ENCODE measurements at regions not wholly inside any gene's neighbourhood (a gene's known extent, or its start where the extent isn't known, plus 50 kb on each side); places are given as distances from the start of the nearest gene placed in this dataset.

DNA sequence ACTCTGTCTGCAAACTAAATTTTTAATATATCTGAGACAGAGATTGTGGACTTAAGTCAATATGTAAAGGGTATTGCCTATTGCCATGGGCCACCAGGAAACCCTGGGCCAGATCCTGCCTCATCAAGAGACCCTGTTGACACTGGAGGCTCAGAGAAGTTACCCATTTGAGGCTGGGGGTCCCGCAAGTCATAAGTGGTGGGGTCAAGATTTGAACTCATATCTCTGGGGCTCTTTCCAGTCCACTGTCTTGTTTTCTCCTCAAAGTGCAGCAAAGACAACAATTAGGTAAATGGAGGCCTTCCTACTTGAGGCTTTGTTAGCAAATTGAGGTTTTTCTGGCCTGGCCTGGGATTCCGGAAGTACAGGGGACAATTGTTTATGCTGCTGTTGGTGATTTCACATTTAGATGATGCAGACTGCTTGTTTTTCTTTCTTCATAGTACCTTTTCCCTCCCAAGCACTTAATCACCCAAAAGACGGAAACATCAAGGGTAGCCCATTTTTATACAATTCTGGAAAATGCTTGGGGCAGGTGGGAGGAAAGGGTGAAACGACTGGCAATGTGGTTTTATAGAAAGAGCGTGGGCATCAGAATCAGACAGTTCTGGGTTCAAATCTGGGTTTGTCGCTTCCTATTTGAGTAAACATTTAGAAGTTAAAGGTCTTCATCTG, 160.0 kb downstream of the SMIM20 start:
- H2AFZ ChIP-seq (ENCODE audit: low read length, unreplicated experiment): no peak overlapping the region
- no peaks in the 10 kb centered on the region for H3K79me2 ChIP-seq (ENCODE audit: control insufficient read depth, insufficient read depth, low read length, unreplicated experiment)
- no peaks in the 10 kb centered on the region for H3K27me3 ChIP-seq (ENCODE audit: insufficient read depth, low read length)
- no peaks in the 10 kb centered on the region for H3K36me3 ChIP-seq (ENCODE audit: insufficient read depth, low read length)
- no peak overlapping the region for H3K27ac ChIP-seq (ENCODE audit: low read depth, low read length)
- H3K4me3 ChIP-seq (ENCODE audit: low read depth, low read length): no peak overlapping the region
- peaks cover 34% of the 10 kb centered on the region for H3K4me1 ChIP-seq (ENCODE audit: control insufficient read depth, insufficient read depth, low read length, unreplicated experiment)

DNA sequence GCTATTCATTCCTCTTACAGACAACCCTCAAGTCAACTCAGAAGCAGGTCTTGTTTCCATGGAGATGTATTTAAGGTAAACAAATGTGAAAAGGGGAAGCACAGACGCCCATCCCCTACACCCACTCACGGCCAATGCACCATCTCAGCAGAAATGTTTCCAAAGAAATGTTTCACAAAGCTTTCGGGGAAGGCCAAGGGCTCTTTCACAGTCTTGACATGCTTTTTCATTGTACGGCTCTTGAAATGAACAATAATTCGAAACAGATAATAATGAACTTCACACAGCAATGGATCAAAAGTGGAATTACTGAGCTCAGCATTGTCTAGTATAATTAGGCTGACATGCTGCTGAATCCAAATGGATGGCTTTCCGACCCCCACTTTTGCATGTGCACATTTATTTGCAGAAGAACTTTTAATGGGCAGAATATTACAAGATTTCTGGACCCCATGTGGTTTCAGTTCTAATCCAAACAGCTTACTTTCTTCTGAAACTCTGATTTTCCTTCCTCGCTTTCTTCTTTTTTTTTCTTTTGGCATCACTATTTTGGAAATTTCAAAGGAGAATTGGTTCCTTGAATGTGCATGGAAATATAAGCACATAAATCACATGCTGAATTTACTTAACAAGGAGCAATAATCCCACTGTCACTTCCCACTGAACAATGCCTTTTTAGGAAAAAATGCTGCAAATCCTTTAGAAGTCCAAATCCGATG, 160.9 kb downstream of the SMIM20 start:
- Histone ChIP-seq H3K27ac (ENCODE audit: low read depth, low read length) (peak overlapping the region; percentile 90), H3K4me3 (ENCODE audit: low read depth, low read length) (no peak overlapping the region), H3K4me1 (ENCODE audit: control insufficient read depth, insufficient read depth, low read length, unreplicated experiment) (peaks cover 34% of the 10 kb centered on the region), H3K36me3 (ENCODE audit: insufficient read depth, low read length) (no peaks in the 10 kb centered on the region), H3K27me3 (ENCODE audit: insufficient read depth, low read length) (no peaks in the 10 kb centered on the region), H2AFZ (ENCODE audit: low read length, unreplicated experiment) (no peak overlapping the region), H3K79me2 (ENCODE audit: control insufficient read depth, insufficient read depth, low read length, unreplicated experiment) (no peaks in the 10 kb centered on the region)

DNA sequence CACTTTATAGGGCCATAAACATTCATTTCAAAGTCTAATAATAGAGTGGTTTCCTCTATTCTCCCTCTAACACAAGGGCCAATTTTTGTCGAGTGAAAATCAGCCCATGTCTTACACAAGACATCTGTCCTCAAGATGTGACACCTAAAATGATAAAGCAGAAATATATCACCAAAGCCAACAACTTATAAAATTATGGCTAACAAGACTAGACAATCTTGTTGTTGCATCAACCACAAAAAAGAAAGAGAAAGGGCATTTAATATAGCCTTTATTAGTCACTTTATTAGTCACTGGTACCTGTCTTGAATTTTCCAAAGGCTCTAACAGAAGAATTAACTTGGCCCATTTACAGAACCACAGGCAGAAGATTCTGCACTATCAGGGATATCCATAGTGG, 161.6 kb downstream of the SMIM20 start:
- Histone ChIP-seq H3K36me3 (ENCODE audit: insufficient read depth, low read length) (no peaks in the 10 kb centered on the region), H3K27me3 (ENCODE audit: insufficient read depth, low read length) (peaks cover 4% of the 10 kb centered on the region; the same call in 1 of the 2 replicates)

DNA sequence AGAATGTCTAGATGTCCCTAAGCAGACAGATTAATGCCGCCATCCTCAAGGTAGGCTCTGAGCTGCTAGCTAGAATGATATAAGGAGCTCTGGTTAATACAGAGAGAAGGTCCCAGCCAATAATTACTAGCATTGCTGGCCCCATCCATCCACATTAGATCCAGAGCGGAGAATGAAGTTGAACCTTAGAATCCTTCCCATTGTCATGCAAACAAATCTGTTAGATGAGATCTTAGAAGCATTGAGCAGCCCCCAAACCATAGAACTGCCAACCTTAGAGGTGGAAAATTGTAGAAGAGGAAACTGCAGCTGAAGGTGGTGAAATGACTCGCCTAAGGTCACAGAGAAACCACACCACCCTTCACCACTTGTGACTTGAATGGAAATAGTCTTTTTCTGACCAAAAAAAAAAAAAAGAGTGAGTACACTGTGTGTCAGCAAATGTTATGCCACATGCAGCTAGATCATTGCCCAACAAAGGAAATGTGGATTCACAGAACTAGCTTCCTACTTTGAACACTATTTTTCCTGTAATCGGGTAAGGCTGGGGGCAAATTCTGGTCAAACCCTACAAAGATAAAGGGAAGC, 162.1 kb downstream of the SMIM20 start:
- no peaks in the 10 kb centered on the region for H3K36me3 ChIP-seq (ENCODE audit: insufficient read depth, low read length)
- no peak overlapping the region for H3K4me3 ChIP-seq (ENCODE audit: low read depth, low read length)
- H3K27ac ChIP-seq (ENCODE audit: low read depth, low read length): peak overlapping the region; percentile 90
- H3K4me1 ChIP-seq (ENCODE audit: control insufficient read depth, insufficient read depth, low read length, unreplicated experiment): peaks cover 34% of the 10 kb centered on the region
- no peak overlapping the region for H2AFZ ChIP-seq (ENCODE audit: low read length, unreplicated experiment)
- no peaks in the 10 kb centered on the region for H3K79me2 ChIP-seq (ENCODE audit: control insufficient read depth, insufficient read depth, low read length, unreplicated experiment)
- peaks cover 4% of the 10 kb centered on the region; the same call in 1 of the 2 replicates for H3K27me3 ChIP-seq (ENCODE audit: insufficient read depth, low read length)

More for the DNA sequence above, 161.6 kb downstream of the SMIM20 start:
- Histone ChIP-seq H3K79me2 (ENCODE audit: control insufficient read depth, insufficient read depth, low read length, unreplicated experiment) (no peaks in the 10 kb centered on the region), H3K4me1 (ENCODE audit: control insufficient read depth, insufficient read depth, low read length, unreplicated experiment) (peaks cover 34% of the 10 kb centered on the region), H3K4me3 (ENCODE audit: low read depth, low read length) (no peak overlapping the region), H2AFZ (ENCODE audit: low read length, unreplicated experiment) (no peak overlapping the region), H3K27ac (ENCODE audit: low read depth, low read length) (peak overlapping the region; percentile 90)

DNA sequence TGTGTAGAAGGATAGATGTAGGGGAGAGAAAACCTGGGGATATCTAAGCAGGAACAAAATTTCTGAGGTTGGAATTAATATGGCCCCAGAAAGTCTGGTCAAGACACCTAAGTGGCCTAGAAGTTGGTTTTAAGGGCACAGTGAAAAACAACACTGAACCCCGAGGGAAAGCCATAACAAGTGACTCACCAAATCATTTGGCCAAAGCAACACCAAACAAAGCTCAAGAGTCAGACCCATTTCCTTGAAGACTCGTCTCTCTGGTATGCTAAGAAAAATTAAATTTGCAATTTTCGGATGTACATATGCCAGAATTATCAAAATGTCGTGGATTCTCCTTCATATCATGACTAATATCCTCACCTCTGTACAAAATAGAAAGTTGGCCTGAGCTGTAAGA, 162.9 kb downstream of the SMIM20 start:
- no peaks in the 10 kb centered on the region for H3K36me3 ChIP-seq (ENCODE audit: insufficient read depth, low read length)
- no peaks in the 10 kb centered on the region for H3K79me2 ChIP-seq (ENCODE audit: control insufficient read depth, insufficient read depth, low read length, unreplicated experiment)
- peak overlapping the region; percentile 2; the same call in 1 of the 2 replicates for H3K4me3 ChIP-seq (ENCODE audit: low read depth, low read length)
- peak overlapping the region; percentile 59 for H2AFZ ChIP-seq (ENCODE audit: low read length, unreplicated experiment)
- H3K27me3 ChIP-seq (ENCODE audit: insufficient read depth, low read length): peaks cover 4% of the 10 kb centered on the region; the same call in 1 of the 2 replicates
- H3K27ac ChIP-seq (ENCODE audit: low read depth, low read length): peak overlapping the region; percentile 90
- peaks cover 34% of the 10 kb centered on the region for H3K4me1 ChIP-seq (ENCODE audit: control insufficient read depth, insufficient read depth, low read length, unreplicated experiment)

DNA sequence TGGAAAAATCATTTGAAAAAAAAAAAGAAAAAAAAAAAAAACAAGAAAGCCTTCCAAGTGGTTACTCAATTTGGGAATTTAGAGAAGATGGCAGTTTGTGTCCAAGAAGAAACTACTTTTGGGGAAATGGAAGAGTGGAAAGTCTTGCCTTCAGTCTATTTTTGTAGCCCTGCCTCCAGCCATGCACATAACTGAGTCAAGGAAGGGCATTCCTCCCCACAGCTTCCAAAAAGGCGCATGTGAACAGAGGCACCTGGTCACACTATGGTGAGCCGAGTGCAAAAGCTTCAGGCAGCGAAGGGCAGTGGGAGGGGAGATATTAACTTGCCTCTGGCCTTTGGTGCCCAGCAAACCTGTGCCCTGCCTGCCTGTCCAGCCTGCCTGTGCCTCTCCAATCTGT, 163.7 kb downstream of the SMIM20 start:
- H3K4me1 ChIP-seq (ENCODE audit: control insufficient read depth, insufficient read depth, low read length, unreplicated experiment): peaks cover 34% of the 10 kb centered on the region
- H2AFZ ChIP-seq (ENCODE audit: low read length, unreplicated experiment): no peak overlapping the region
- no peaks in the 10 kb centered on the region for H3K36me3 ChIP-seq (ENCODE audit: insufficient read depth, low read length)
- H3K27ac ChIP-seq (ENCODE audit: low read depth, low read length): peak overlapping the region; percentile 90
- no peak overlapping the region for H3K4me3 ChIP-seq (ENCODE audit: low read depth, low read length)
- no peaks in the 10 kb centered on the region for H3K79me2 ChIP-seq (ENCODE audit: control insufficient read depth, insufficient read depth, low read length, unreplicated experiment)
- peaks cover 12% of the 10 kb centered on the region for H3K27me3 ChIP-seq (ENCODE audit: insufficient read depth, low read length)

GRCh38 chr4:26080870-26081628, 167.0 kb downstream of the SMIM20 start:
- H2AFZ ChIP-seq (ENCODE audit: low read length, unreplicated experiment): no peak overlapping the region

GRCh38 chr4:26081795-26082498, 167.9 kb downstream of the SMIM20 start:
- Histone ChIP-seq H3K27me3 (ENCODE audit: insufficient read depth, low read length) (peaks cover 36% of the 10 kb centered on the region), H3K36me3 (ENCODE audit: insufficient read depth, low read length) (no peaks in the 10 kb centered on the region)

More at GRCh38 chr4:26080870-26081628, 167.0 kb downstream of the SMIM20 start:
- Histone ChIP-seq H3K27me3 (ENCODE audit: insufficient read depth, low read length) (peaks cover 27% of the 10 kb centered on the region), H3K79me2 (ENCODE audit: control insufficient read depth, insufficient read depth, low read length, unreplicated experiment) (no peaks in the 10 kb centered on the region), H3K4me1 (ENCODE audit: control insufficient read depth, insufficient read depth, low read length, unreplicated experiment) (peaks cover 47% of the 10 kb centered on the region), H3K4me3 (ENCODE audit: low read depth, low read length) (no peak overlapping the region), H3K36me3 (ENCODE audit: insufficient read depth, low read length) (no peaks in the 10 kb centered on the region), H3K27ac (ENCODE audit: low read depth, low read length) (no peak overlapping the region)

GRCh38 chr4:26082565-26082964, 168.5 kb downstream of the SMIM20 start:
- Histone ChIP-seq H2AFZ (ENCODE audit: low read length, unreplicated experiment) (no peak overlapping the region), H3K4me1 (ENCODE audit: control insufficient read depth, insufficient read depth, low read length, unreplicated experiment) (peaks cover 33% of the 10 kb centered on the region), H3K27ac (ENCODE audit: low read depth, low read length) (no peak overlapping the region), H3K4me3 (ENCODE audit: low read depth, low read length) (no peak overlapping the region), H3K36me3 (ENCODE audit: insufficient read depth, low read length) (no peaks in the 10 kb centered on the region), H3K27me3 (ENCODE audit: insufficient read depth, low read length) (peaks cover 37% of the 10 kb centered on the region), H3K79me2 (ENCODE audit: control insufficient read depth, insufficient read depth, low read length, unreplicated experiment) (no peaks in the 10 kb centered on the region)

More at GRCh38 chr4:26081795-26082498, 167.9 kb downstream of the SMIM20 start:
- Histone ChIP-seq H3K27ac (ENCODE audit: low read depth, low read length) (no peak overlapping the region), H2AFZ (ENCODE audit: low read length, unreplicated experiment) (no peak overlapping the region), H3K4me3 (ENCODE audit: low read depth, low read length) (no peak overlapping the region), H3K4me1 (ENCODE audit: control insufficient read depth, insufficient read depth, low read length, unreplicated experiment) (peaks cover 39% of the 10 kb centered on the region), H3K79me2 (ENCODE audit: control insufficient read depth, insufficient read depth, low read length, unreplicated experiment) (no peaks in the 10 kb centered on the region)

DNA sequence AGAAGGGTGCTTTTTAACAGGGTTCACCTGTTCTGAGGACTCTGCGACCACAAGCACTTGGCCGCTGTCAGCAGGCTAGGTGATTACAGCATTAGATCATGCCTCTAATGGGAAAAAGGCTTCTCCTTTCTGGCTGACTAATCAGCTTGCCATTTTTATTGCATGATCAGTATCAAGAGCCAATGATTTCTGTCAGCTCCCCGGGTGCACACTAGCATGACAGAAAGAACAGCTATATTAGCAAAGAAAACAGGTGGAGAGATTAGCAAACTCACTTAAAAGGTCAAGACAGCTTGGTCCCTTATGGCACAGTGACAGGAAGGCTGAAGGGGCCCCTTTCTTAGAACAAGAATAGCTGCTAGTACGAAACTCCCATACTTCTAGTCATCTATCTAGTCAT, 170.0 kb downstream of the SMIM20 start:
- Histone ChIP-seq H3K4me1 (ENCODE audit: control insufficient read depth, insufficient read depth, low read length, unreplicated experiment) (peaks cover 39% of the 10 kb centered on the region), H3K27ac (ENCODE audit: low read depth, low read length) (no peak overlapping the region), H3K4me3 (ENCODE audit: low read depth, low read length) (no peak overlapping the region), H2AFZ (ENCODE audit: low read length, unreplicated experiment) (no peak overlapping the region), H3K79me2 (ENCODE audit: control insufficient read depth, insufficient read depth, low read length, unreplicated experiment) (no peaks in the 10 kb centered on the region), H3K36me3 (ENCODE audit: insufficient read depth, low read length) (no peaks in the 10 kb centered on the region), H3K27me3 (ENCODE audit: insufficient read depth, low read length) (peaks cover 37% of the 10 kb centered on the region)

Measured in ACC112 (cell line).